Left ventricle myocardium inferior (tissue), 1 donor: ENCODE measurements at regions not wholly inside any gene's neighbourhood (a gene's known extent, or its start where the extent isn't known, plus 50 kb on each side); places are given as distances from the start of the nearest gene placed in this dataset.

Experiments
- DNase-seq: peaks from one replicate; pipeline ENCODE4 v3.0.0-alpha.2; 2020
- H3K27ac ChIP-seq: fragments of 200-600 bp; replicated peaks from 2 replicates; pipeline ENCODE4 v1.8.0; 2021
- H3K27me3 ChIP-seq: fragments of 200-600 bp; 2 replicates; pipeline ENCODE4 v1.8.0; 2021; ENCODE audit warnings: low read depth
- H3K36me3 ChIP-seq: fragments of 200-600 bp; 2 replicates; pipeline ENCODE4 v1.8.0; 2021
- H3K4me1 ChIP-seq: fragments of 200-600 bp; 2 replicates; pipeline ENCODE4 v1.8.0; 2021
- H3K4me3 ChIP-seq: fragments of 200-600 bp; 2 replicates; pipeline ENCODE4 v1.8.0; 2021; ENCODE audit warnings: mild to moderate bottlenecking, moderate library complexity
- H3K9me3 ChIP-seq: fragments of 200-600 bp; replicated peaks from 2 replicates; pipeline ENCODE4 v1.8.0; 2021
- intact Hi-C: fragments of 100-400 bp; cut with micrococcal nuclease; formaldehyde crosslinking; loops from one replicate; pipeline ENCODE4 v1.11.0; 2022
- TF ChIP-seq, protein P1 (sequence below): fragments of 200-600 bp; IDR thresholded peaks from 2 replicates; pipeline ENCODE4 v1.8.0; 2021; ENCODE audit warnings: antibody characterized with exemption, mild to moderate bottlenecking, borderline replicate concordance
- donor health status: DM: no; HTN: yes; CAD: no; lungs with severe emphysema.

DNA sequence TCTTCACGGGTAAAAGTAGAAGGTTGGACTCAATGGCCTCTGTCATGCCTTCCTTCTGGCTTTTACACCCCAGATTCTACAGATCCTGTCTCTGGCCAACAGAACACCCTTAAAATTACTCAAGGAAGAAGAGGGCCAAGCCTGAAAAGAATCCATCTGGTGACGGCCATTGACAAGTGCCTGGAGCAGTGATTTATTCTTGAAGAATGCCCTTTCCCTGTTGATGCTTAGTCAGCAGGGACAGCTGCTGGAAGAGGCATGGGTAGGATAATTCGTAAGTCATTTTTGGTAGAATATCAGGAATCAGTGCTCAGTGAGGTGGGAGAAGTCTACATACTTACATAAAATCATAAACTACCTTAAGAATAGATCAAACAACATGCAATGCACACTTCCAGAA lies 397.9 kb downstream of the SAMD5 start:
- TF ChIP-seq, protein P1, sequence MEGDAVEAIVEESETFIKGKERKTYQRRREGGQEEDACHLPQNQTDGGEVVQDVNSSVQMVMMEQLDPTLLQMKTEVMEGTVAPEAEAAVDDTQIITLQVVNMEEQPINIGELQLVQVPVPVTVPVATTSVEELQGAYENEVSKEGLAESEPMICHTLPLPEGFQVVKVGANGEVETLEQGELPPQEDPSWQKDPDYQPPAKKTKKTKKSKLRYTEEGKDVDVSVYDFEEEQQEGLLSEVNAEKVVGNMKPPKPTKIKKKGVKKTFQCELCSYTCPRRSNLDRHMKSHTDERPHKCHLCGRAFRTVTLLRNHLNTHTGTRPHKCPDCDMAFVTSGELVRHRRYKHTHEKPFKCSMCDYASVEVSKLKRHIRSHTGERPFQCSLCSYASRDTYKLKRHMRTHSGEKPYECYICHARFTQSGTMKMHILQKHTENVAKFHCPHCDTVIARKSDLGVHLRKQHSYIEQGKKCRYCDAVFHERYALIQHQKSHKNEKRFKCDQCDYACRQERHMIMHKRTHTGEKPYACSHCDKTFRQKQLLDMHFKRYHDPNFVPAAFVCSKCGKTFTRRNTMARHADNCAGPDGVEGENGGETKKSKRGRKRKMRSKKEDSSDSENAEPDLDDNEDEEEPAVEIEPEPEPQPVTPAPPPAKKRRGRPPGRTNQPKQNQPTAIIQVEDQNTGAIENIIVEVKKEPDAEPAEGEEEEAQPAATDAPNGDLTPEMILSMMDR: no peak
- no peak overlapping the region for H3K27ac ChIP-seq
- no peaks in the 10 kb centered on the region for H3K36me3 ChIP-seq
- DNase-seq: no peak
- intact Hi-C loops: no loop called here
- no peak overlapping the region for H3K4me3 ChIP-seq
- H3K27me3 ChIP-seq: no peaks in the 10 kb centered on the region
- no peaks in the 10 kb centered on the region for H3K9me3 ChIP-seq
- no peaks in the 10 kb centered on the region for H3K4me1 ChIP-seq

DNA sequence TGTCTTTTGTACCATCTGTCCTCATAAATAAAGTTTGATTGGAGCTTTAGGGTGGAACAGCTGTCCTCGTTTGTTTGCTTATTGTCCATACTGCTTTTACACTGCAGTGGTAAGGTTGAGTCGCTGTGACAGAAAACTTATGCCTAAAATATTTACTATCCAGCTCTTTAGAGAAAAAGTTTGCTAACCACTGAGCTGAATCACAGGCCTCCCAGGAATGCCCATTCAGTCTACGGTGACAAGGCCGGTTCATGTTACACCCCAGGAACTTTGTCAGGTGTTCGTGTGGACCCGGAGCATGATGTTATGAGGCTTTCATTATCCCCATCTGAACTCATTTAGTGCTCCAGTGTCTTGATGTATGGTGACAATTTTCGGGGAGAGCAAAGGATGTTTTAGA lies 401.1 kb downstream of the SAMD5 start:
- H3K27ac ChIP-seq: no peak overlapping the region
- intact Hi-C loops: no loop called here
- no peak for DNase-seq
- H3K4me3 ChIP-seq: no peak overlapping the region
- no peaks in the 10 kb centered on the region for H3K9me3 ChIP-seq
- no peaks in the 10 kb centered on the region for H3K4me1 ChIP-seq
- H3K36me3 ChIP-seq: no peaks in the 10 kb centered on the region
- H3K27me3 ChIP-seq: no peaks in the 10 kb centered on the region
- TF ChIP-seq, protein P1: no peak

DNA sequence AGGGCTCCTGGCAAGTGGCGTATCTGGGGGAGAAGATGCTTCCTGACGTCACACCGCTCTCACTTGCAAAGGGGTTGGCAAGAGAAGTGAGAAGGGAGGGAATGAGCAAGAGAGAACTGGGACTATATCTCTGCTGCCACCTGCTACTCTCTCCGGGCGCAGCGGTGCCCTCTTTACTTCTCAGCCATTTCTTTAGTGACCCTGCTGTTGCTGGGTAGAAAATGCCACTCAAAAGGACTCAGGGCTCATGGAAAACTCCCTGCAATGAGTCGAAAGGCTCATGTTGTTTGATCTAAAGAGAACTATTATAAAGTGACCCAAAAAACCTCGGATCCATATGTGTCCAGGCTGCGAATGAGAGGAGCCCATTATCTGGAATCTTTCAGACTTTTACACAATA lies 401.8 kb downstream of the SAMD5 start:
- Histone ChIP-seq H3K27me3 (no peaks in the 10 kb centered on the region), H3K27ac (no peak overlapping the region), H3K9me3 (no peaks in the 10 kb centered on the region), H3K36me3 (no peaks in the 10 kb centered on the region), H3K4me3 (no peak overlapping the region), H3K4me1 (no peaks in the 10 kb centered on the region)
- DNase-seq: no peak
- TF ChIP-seq, protein P1: no peak
- intact Hi-C loops: no loop called here

DNA sequence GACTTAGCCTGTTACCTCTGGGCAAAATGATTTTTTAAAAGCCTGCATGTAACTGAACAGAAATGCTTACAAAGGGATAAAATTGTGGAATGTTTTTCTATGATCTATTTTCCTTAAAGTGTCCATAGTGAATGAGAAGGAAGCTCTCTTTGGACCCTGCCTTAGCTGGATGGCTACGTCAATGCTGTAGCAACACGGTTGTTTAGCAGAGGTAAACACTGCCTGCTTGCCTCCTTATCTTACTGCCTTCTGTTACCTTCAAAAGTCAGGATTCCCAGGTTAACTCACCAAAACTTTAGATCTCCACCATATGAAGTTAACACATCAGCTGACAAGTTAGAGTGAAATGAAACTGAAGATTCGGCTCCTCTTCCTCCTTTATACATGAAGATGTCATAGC lies 402.6 kb downstream of the SAMD5 start:
- TF ChIP-seq, protein P1: no peak
- DNase-seq: no peak
- Histone ChIP-seq H3K27me3 (no peaks in the 10 kb centered on the region), H3K4me1 (no peaks in the 10 kb centered on the region), H3K36me3 (no peaks in the 10 kb centered on the region), H3K9me3 (no peaks in the 10 kb centered on the region), H3K27ac (no peak overlapping the region), H3K4me3 (no peak overlapping the region)
- intact Hi-C loops: no loop called here

DNA sequence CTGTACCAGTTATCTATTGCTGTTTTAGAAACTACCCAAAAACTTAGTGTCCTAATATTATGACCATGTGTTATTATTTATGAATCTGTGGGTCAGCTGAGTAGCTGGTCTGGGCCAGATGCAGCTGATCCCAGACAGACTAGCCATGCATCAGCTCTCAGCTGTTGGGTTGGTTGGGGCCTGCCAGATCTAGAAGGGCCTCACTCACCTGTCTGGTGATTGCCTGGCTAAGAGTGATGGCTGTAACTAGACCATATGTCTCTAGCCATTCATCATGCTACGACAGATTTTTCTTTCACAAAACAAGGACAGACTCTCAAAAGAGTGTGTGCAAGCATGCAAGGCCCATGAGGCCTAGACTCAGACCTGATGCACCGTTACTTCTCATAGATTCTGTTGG lies 403.2 kb downstream of the SAMD5 start:
- Histone ChIP-seq H3K27me3 (no peaks in the 10 kb centered on the region), H3K4me3 (no peak overlapping the region), H3K36me3 (no peaks in the 10 kb centered on the region), H3K27ac (no peak overlapping the region), H3K9me3 (no peaks in the 10 kb centered on the region), H3K4me1 (no peaks in the 10 kb centered on the region)
- intact Hi-C loops: no loop called here
- TF ChIP-seq, protein P1: no peak
- no peak for DNase-seq

DNA sequence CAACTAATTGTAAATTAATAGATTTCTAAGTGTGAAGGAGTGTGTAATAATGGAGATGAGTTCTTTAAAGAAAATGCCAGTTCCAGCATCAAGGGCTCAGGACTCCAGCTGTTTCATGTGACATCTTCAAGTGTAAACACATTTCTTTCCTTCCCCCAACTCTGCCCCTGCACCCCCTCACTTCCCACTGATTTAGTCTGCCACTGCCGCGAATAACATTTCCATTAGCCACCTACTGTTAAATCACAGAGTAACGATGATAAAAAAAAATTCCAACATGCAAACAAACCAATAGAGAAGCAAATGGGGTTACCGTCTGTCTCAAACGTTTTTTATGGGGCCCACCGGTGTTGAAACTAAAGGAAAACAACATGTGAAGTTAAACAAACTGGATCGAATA lies 414.3 kb downstream of the SAMD5 start:
- DNase-seq: no peak
- no peaks in the 10 kb centered on the region for H3K36me3 ChIP-seq
- no peak overlapping the region for H3K27ac ChIP-seq
- H3K9me3 ChIP-seq: peaks cover 39% of the 10 kb centered on the region
- no peaks in the 10 kb centered on the region for H3K4me1 ChIP-seq
- H3K4me3 ChIP-seq: no peak overlapping the region
- H3K27me3 ChIP-seq: no peaks in the 10 kb centered on the region
- intact Hi-C loops: no loop called here
- TF ChIP-seq, protein P1: no peak
